H9 (cell line): ENCODE measurements at regions not wholly inside any gene's neighbourhood (a gene's known extent, or its start where the extent isn't known, plus 50 kb on each side); places are given as distances from the start of the nearest gene placed in this dataset.

Experiments
- DNase-seq: peaks from one replicate; pipeline ENCODE4 v3.0.0-alpha.2; 2017
- H2AFZ ChIP-seq: one replicate; pipeline ENCODE4 v1.6.1; 2013; ENCODE audit warnings: mild to moderate bottlenecking, low read length, control low read depth, moderate library complexity
- H2AK5ac ChIP-seq: 2 replicates; pipeline ENCODE4 v1.6.1; 2013; ENCODE audit warnings: low read length, control low read depth, mixed read lengths; ENCODE audit not compliant: insufficient read length
- H2BK120ac ChIP-seq: one replicate; pipeline ENCODE4 v1.6.1; 2013; ENCODE audit warnings: low read depth, mild to moderate bottlenecking, low read length, control low read depth, inconsistent platforms; ENCODE audit not compliant: poor library complexity, severe bottlenecking
- H2BK12ac ChIP-seq: 2 replicates; pipeline ENCODE4 v1.6.1; 2013; ENCODE audit warnings: low read length, control low read depth, mixed read lengths, low read depth; ENCODE audit not compliant: insufficient read length
- H2BK15ac ChIP-seq: 2 replicates; pipeline ENCODE4 v1.6.1; 2013; ENCODE audit warnings: low read depth, low read length, control low read depth
- H2BK20ac ChIP-seq: one replicate; pipeline ENCODE4 v1.6.1; 2013; ENCODE audit warnings: low read depth, mild to moderate bottlenecking, low read length, control low read depth, inconsistent platforms; ENCODE audit not compliant: poor library complexity, severe bottlenecking
- H2BK5ac ChIP-seq: 2 replicates; pipeline ENCODE4 v1.6.1; 2013; ENCODE audit warnings: low read length, control low read depth, mixed read lengths; ENCODE audit not compliant: insufficient read length
- H3K14ac ChIP-seq: 2 replicates; pipeline ENCODE4 v1.6.1; 2013; ENCODE audit warnings: low read length, control low read depth; ENCODE audit not compliant: insufficient read depth
- H3K18ac ChIP-seq: 2 replicates; pipeline ENCODE4 v1.6.1; 2013; ENCODE audit warnings: low read depth, mild to moderate bottlenecking, mixed read lengths, low read length, control low read depth; ENCODE audit not compliant: insufficient read length
- H3K23ac ChIP-seq: 2 replicates; pipeline ENCODE4 v1.6.1; 2013; ENCODE audit warnings: low read length, control low read depth, mixed read lengths, low read depth; ENCODE audit not compliant: insufficient read length
- H3K23me2 ChIP-seq: 2 replicates; pipeline ENCODE4 v1.6.1; 2013; ENCODE audit warnings: low read depth, mild to moderate bottlenecking, mixed read lengths, low read length, control low read depth; ENCODE audit not compliant: insufficient read length, poor library complexity, severe bottlenecking
- H3K27ac ChIP-seq: 2 replicates; pipeline ENCODE4 v1.5.1; 2013; ENCODE audit warnings: low read length, control low read depth, mixed read lengths, low read depth; ENCODE audit not compliant: insufficient read length
- H3K27me3 ChIP-seq: 2 replicates; pipeline ENCODE4 v1.6.1; 2013; ENCODE audit warnings: low read length, control low read depth, inconsistent platforms; ENCODE audit not compliant: insufficient read depth
- H3K4ac ChIP-seq: 2 replicates; pipeline ENCODE4 v1.6.1; 2013; ENCODE audit warnings: low read depth, mild to moderate bottlenecking, control low read depth, inconsistent platforms, low read length, moderate library complexity
- H3K4me1 ChIP-seq: 2 replicates; pipeline ENCODE4 v1.6.1; 2013; ENCODE audit warnings: low read length, control low read depth, inconsistent platforms; ENCODE audit not compliant: insufficient read depth
- H3K4me2 ChIP-seq: 2 replicates; pipeline ENCODE4 v1.6.1; 2013; ENCODE audit warnings: low read length, control low read depth, mixed read lengths; ENCODE audit not compliant: insufficient read length, insufficient read depth
- H3K56ac ChIP-seq: 2 replicates; pipeline ENCODE4 v1.6.1; 2013; ENCODE audit warnings: low read depth, mild to moderate bottlenecking, mixed read lengths, low read length, control low read depth; ENCODE audit not compliant: insufficient read length
- H3K79me1 ChIP-seq: 2 replicates; pipeline ENCODE4 v1.6.1; 2013; ENCODE audit warnings: low read depth, mild to moderate bottlenecking, moderate library complexity, low read length, control low read depth, inconsistent platforms; ENCODE audit not compliant: insufficient read depth, poor library complexity, severe bottlenecking
- H3K79me2 ChIP-seq: 2 replicates; pipeline ENCODE4 v1.6.1; 2013; ENCODE audit warnings: low read length, control low read depth, inconsistent platforms; ENCODE audit not compliant: insufficient read depth
- H3K9ac ChIP-seq: 2 replicates; pipeline ENCODE4 v1.6.1; 2013; ENCODE audit warnings: low read length, control low read depth, mixed read lengths; ENCODE audit not compliant: insufficient read length; ENCODE audit errors: extremely low read depth
- H3K9me3 ChIP-seq: one replicate; pipeline ENCODE4 v1.6.1; 2013; ENCODE audit warnings: low read depth, low read length, inconsistent platforms; ENCODE audit not compliant: control insufficient read depth
- H3T11ph ChIP-seq: one replicate; pipeline ENCODE4 v1.6.1; 2013; ENCODE audit warnings: mild to moderate bottlenecking, low read length, control low read depth, inconsistent platforms
- H4K20me1 ChIP-seq: one replicate; pipeline ENCODE4 v1.6.1; 2013; ENCODE audit not compliant: control insufficient read depth, insufficient read length, insufficient read depth
- H4K5ac ChIP-seq: 2 replicates; pipeline ENCODE4 v1.6.1; 2013; ENCODE audit warnings: low read depth, mild to moderate bottlenecking, mixed read lengths, low read length, control low read depth; ENCODE audit not compliant: insufficient read length
- H4K8ac ChIP-seq: replicated peaks from 2 replicates; pipeline ENCODE4 v1.6.1; 2013; ENCODE audit warnings: low read length, control low read depth, mixed read lengths, low read depth; ENCODE audit not compliant: insufficient read length
- H4K91ac ChIP-seq: 2 replicates; pipeline ENCODE4 v1.6.1; 2013; ENCODE audit warnings: low read depth, mild to moderate bottlenecking, moderate library complexity, mixed read lengths, low read length, control low read depth; ENCODE audit not compliant: insufficient read length
- H3K27ac Mint-ChIP-seq, 3 experiments: 2 replicates in 2 of 3; 3 replicates in 1 of 3; pipeline ENCODE4 v1.8.0; 2020 to 2021; ENCODE audit warnings: mixed read lengths in 3 of 3, mild to moderate bottlenecking in 1 of 3, moderate library complexity in 1 of 3
- H3K27me3 Mint-ChIP-seq: 2 replicates; pipeline ENCODE4 v1.8.0; 2021; ENCODE audit warnings: low read depth, mild to moderate bottlenecking, moderate library complexity, mixed read lengths
- H3K36me3 Mint-ChIP-seq, 3 experiments: 2 replicates in 2 of 3; 3 replicates in 1 of 3; pipeline ENCODE4 v1.8.0; 2020 to 2021; ENCODE audit warnings: low read depth in 3 of 3, mixed read lengths in 3 of 3; ENCODE audit not compliant: insufficient read depth in 1 of 3
- H3K4me1 Mint-ChIP-seq, 2 experiments: 2 replicates each; pipeline ENCODE4 v1.8.0; 2020; ENCODE audit warnings: mixed read lengths in 2 of 2
- H3K4me3 Mint-ChIP-seq, 2 experiments: 2 replicates in 1 of 2; 3 replicates in 1 of 2; pipeline ENCODE4 v1.8.0; 2020 to 2021; ENCODE audit warnings: mild to moderate bottlenecking in 2 of 2, mixed read lengths in 2 of 2, moderate library complexity in 1 of 2
- H3K9me3 Mint-ChIP-seq, 2 experiments: 2 replicates in 1 of 2; 3 replicates in 1 of 2; pipeline ENCODE4 v1.8.0; 2020; ENCODE audit warnings: mild to moderate bottlenecking in 2 of 2, mixed read lengths in 2 of 2, moderate library complexity in 1 of 2
- WGBS: extraction: QIAGEN DNeasy Blood & Tissue Kit; methylation state at CpG from one replicate; pipeline ENCODE4 v1.1.7; 2013; ENCODE audit warnings: missing lambda C conversion rate, low lambda C conversion rate, mixed read lengths; ENCODE audit not compliant: insufficient read length; ENCODE audit errors: extremely low coverage; 5-methylcytosine and 5-hydroxymethylcytosine counted together
- TF ChIP-seq, protein P1 (sequence below): fragments of 200-600 bp; sonication (generic); conservative IDR thresholded peaks from 3 replicates; pipeline ENCODE4 v1.8.0; 2021; ENCODE audit warnings: antibody characterized with exemption, mild to moderate bottlenecking

DNA sequence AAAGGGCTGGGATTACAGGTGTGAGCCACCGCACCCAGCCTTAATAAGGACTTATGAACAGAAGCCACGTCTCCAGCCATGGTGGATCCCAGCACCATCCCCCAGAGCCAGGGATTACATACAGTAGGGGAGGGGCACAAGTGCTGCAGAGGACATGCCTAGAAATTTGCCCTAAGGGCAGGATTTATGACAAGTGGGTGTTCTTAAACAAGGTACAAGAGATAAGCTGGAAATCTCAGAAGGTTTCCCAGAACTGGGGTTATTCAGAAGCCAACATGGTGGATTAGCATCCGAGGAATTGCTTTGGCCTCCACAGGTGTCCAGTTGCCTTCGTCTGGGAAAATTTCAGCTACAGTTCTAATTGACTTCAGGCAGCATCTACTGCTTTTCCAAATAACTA is 114.4 kb upstream of the EGLN3 start:
- H3K79me2 ChIP-seq: no peaks in the 10 kb centered on the region
- H2BK15ac ChIP-seq: no peak overlapping the region
- no peaks in the 10 kb centered on the region for H3K36me3 Mint-ChIP-seq
- H2BK5ac ChIP-seq: no peak overlapping the region
- no peak overlapping the region for H2BK120ac ChIP-seq
- no peak overlapping the region for H3K4me3 Mint-ChIP-seq
- H2AK5ac ChIP-seq: no peak overlapping the region
- DNase-seq: no peak
- H3K18ac ChIP-seq: no peak overlapping the region
- no peaks in the 10 kb centered on the region; a peak in 1 of 5 replicates for H3K9me3 Mint-ChIP-seq
- no peak overlapping the region for H2BK20ac ChIP-seq
- no peak overlapping the region for H2AFZ ChIP-seq
- H3K4me2 ChIP-seq: no peak overlapping the region
- no peak overlapping the region for H2BK12ac ChIP-seq
- peaks cover 5% of the 10 kb centered on the region for H3K23me2 ChIP-seq
- H3K4me1 Mint-ChIP-seq: peaks cover 8% of the 10 kb centered on the region in 2 experiments
- H4K8ac ChIP-seq: no peak overlapping the region
- H3K4ac ChIP-seq: no peak overlapping the region
- no peak overlapping the region for H3K27ac ChIP-seq
- no peak overlapping the region for H3T11ph ChIP-seq
- no peaks in the 10 kb centered on the region for H3K4me1 ChIP-seq
- no peak overlapping the region for H4K91ac ChIP-seq
- H4K5ac ChIP-seq: no peak overlapping the region
- no peak overlapping the region for H3K56ac ChIP-seq
- H3K9ac ChIP-seq: no peak overlapping the region
- H3K9me3 ChIP-seq: no peaks in the 10 kb centered on the region
- H4K20me1 ChIP-seq: no peaks in the 10 kb centered on the region
- no peak overlapping the region for H3K27ac Mint-ChIP-seq
- WGBS: no CpG with 5 or more reads among the region's 4 CpGs
- TF ChIP-seq, protein P1, sequence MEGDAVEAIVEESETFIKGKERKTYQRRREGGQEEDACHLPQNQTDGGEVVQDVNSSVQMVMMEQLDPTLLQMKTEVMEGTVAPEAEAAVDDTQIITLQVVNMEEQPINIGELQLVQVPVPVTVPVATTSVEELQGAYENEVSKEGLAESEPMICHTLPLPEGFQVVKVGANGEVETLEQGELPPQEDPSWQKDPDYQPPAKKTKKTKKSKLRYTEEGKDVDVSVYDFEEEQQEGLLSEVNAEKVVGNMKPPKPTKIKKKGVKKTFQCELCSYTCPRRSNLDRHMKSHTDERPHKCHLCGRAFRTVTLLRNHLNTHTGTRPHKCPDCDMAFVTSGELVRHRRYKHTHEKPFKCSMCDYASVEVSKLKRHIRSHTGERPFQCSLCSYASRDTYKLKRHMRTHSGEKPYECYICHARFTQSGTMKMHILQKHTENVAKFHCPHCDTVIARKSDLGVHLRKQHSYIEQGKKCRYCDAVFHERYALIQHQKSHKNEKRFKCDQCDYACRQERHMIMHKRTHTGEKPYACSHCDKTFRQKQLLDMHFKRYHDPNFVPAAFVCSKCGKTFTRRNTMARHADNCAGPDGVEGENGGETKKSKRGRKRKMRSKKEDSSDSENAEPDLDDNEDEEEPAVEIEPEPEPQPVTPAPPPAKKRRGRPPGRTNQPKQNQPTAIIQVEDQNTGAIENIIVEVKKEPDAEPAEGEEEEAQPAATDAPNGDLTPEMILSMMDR: no peak
- no peak overlapping the region for H3K23ac ChIP-seq
- no peak overlapping the region for H3K14ac ChIP-seq
- peaks cover 19% of the 10 kb centered on the region for H3K27me3 Mint-ChIP-seq
- H3K79me1 ChIP-seq: no peaks in the 10 kb centered on the region
- H3K27me3 ChIP-seq: no peaks in the 10 kb centered on the region; the same call in 1 of the 2 replicates
